ENCODE measurements at regions not wholly inside any gene's neighbourhood (a gene's known extent, or its start where the extent isn't known, plus 50 kb on each side); places are given as distances from the start of the nearest gene placed in this dataset.
"Not testable (repeated sequence)": the region's sequence is repeated elsewhere in the genome, so short reads cannot be mapped to it uniquely, and the experiment has no call there.

GRCh38 chr20:48047447-48047846 lies 262.2 kb upstream of the SULF2 start:
- TF ChIP-seq CTCF (IDR thresholded peaks at IDR 0.05; ENCODE audit: insufficient read depth, missing control alignments), result no peak
- DNase-seq (ENCODE audit: insufficient read length, low spot score) (no peak), FAIRE-seq (no peak)

- FAIRE-seq, result no peak
- no peak for DNase-seq (ENCODE audit: insufficient read length, low spot score)
- TF ChIP-seq CTCF (IDR thresholded peaks at IDR 0.05; ENCODE audit: insufficient read depth, missing control alignments), result no peak
Measured at GRCh38 chr20:48042628-48043027, 257.3 kb upstream of the SULF2 start.

GRCh38 chr20:48041078-48041780 lies 255.9 kb upstream of the SULF2 start:
- FAIRE-seq (no peak), DNase-seq (ENCODE audit: insufficient read length, low spot score) (no peak)
- TF ChIP-seq CTCF (IDR thresholded peaks at IDR 0.05; ENCODE audit: insufficient read depth, missing control alignments), result no peak

GRCh38 chr20:48040491-48040890 lies 255.2 kb upstream of the SULF2 start:
- DNase-seq (ENCODE audit: insufficient read length, low spot score), result no peak
- FAIRE-seq, result no peak

GRCh38 chr20:48040051-48040450 lies 254.8 kb upstream of the SULF2 start:
- FAIRE-seq, result no peak
- DNase-seq (ENCODE audit: insufficient read length, low spot score), result no peak
- TF ChIP-seq CTCF (IDR thresholded peaks at IDR 0.05; ENCODE audit: insufficient read depth, missing control alignments), result no peak

More at GRCh38 chr20:48040491-48040890, 255.2 kb upstream of the SULF2 start:
- TF ChIP-seq CTCF (IDR thresholded peaks at IDR 0.05; ENCODE audit: insufficient read depth, missing control alignments), result no peak

GRCh38 chr20:48039514-48039913 lies 254.2 kb upstream of the SULF2 start:
- DNase-seq (ENCODE audit: insufficient read length, low spot score), result no peak
- FAIRE-seq, result no peak
- no peak for TF ChIP-seq CTCF (IDR thresholded peaks at IDR 0.05; ENCODE audit: insufficient read depth, missing control alignments)

- FAIRE-seq, result no peak
- no peak for TF ChIP-seq CTCF (IDR thresholded peaks at IDR 0.05; ENCODE audit: insufficient read depth, missing control alignments)
Measured at GRCh38 chr20:48038713-48039112, 253.4 kb upstream of the SULF2 start.

GRCh38 chr20:48037798-48038197 lies 252.5 kb upstream of the SULF2 start:
- FAIRE-seq; DNase-seq (ENCODE audit: insufficient read length, low spot score): not testable (repeated sequence)

More at GRCh38 chr20:48038713-48039112, 253.4 kb upstream of the SULF2 start:
- DNase-seq (ENCODE audit: insufficient read length, low spot score), result no peak
